Epithelial cell of proximal tubule (primary cell): ENCODE measurements at regions not wholly inside any gene's neighbourhood (a gene's known extent, or its start where the extent isn't known, plus 50 kb on each side); places are given as distances from the start of the nearest gene placed in this dataset.
A peak's percentile ranks its signal among the peaks of the same experiment; 100 is the strongest.

ENCODE experiments used
- DNase-seq: peaks from one replicate; pipeline ENCODE4 v3.0.0-alpha.2; 2011; ENCODE audit warnings: low read depth
- H3K4me3 ChIP-seq: 2 replicates; pipeline ENCODE4 v1.5.1; 2011; ENCODE audit warnings: low read depth, mild to moderate bottlenecking, low read length
- CTCF ChIP-seq: conservative IDR thresholded peaks from 2 replicates; pipeline ENCODE4 v1.5.1; 2012; ENCODE audit warnings: low read depth, mild to moderate bottlenecking, low read length

DNA sequence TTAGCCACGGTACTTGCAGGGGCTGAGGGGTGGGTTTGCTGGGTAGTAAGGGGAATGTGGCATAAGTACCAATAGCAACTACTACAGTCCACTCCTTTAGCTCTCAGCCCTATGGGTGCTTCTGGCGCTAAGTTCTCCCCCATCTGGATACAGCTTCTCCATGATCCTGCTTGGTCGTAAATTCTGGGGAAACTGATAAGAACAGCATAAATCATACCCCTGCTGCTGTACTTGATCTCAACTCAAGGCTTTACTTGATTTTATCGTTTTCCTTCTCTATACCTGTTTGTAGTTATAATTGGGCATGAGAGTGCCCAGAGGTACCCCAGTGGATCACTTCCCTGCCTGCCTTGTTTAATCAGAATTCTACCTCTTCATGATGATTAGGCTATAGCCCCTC lies 331.4 kb downstream of the PMP22 start:
- H3K4me3 ChIP-seq = no peak overlapping the region
- no peak for DNase-seq
- TF ChIP-seq CTCF = no peak

- H3K4me3 ChIP-seq = no peak overlapping the region
- DNase-seq = peak; percentile 4
- TF ChIP-seq CTCF = peak; percentile 79
Observed at GRCh38 chr17:14926526-14927122, 338.5 kb downstream of the PMP22 start.

DNA sequence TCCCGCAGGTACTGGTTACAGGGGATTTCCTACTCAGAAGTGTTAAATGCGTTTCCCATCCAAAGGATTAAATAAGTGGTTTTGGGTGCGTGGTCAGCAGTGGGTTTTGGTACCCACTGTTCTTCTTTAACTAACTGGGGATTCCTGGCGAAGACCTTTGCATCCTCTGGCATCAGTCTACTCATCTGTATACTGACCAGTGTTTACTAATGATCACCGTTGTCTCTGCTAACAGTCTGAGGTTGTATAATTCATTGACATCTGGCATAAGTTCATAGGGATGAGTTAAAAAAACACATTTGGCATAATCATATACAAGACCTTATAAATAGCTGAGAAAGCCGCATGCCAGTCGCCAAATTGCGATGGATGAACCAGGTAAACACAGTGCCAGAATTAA lies 339.1 kb downstream of the PMP22 start:
- H3K4me3 ChIP-seq = no peak overlapping the region
- no peak for TF ChIP-seq CTCF
- DNase-seq = no peak

DNA sequence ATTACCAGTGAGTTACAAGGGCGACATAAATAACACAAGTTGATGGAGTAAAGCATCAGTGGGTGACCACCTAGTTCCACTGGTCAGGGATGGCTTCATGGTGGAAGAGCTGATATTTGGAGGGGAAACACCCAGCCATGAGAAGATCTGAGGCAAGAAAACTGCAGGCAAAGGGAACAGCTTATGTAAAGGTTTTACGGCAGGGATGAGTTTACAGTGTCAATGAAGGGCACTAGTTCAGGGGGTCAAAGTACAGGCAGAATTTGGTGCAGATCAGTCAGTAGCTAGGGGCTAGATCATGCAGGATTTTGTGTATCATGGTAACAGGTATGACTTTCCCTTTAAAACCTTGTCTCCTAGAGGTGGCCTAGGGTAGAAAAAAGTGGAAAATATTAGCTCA lies 339.6 kb downstream of the PMP22 start:
- no peak for TF ChIP-seq CTCF
- no peak overlapping the region for H3K4me3 ChIP-seq
- no peak for DNase-seq

GRCh38 chr17:14923981-14924380 lies 341.1 kb downstream of the PMP22 start:
- no peak overlapping the region for H3K4me3 ChIP-seq
- DNase-seq = no peak
- no peak for TF ChIP-seq CTCF

- H3K4me3 ChIP-seq = no peak overlapping the region
- no peak for DNase-seq
- no peak for TF ChIP-seq CTCF
Observed at GRCh38 chr17:14922411-14922810, 342.7 kb downstream of the PMP22 start.

- H3K4me3 ChIP-seq = no peak overlapping the region
- no peak for TF ChIP-seq CTCF
- no peak for DNase-seq
Observed at GRCh38 chr17:14921936-14922335, 343.2 kb downstream of the PMP22 start.
